Epithelial cell of proximal tubule (primary cell): ENCODE measurements at regions not wholly inside any gene's neighbourhood (a gene's known extent, or its start where the extent isn't known, plus 50 kb on each side); places are given as distances from the start of the nearest gene placed in this dataset.
"Not testable (repeated sequence)": the region's sequence is repeated elsewhere in the genome, so short reads cannot be mapped to it uniquely, and the experiment has no call there.

ENCODE experiments used
- DNase-seq: peaks from one replicate; pipeline ENCODE4 v3.0.0-alpha.2; 2011; ENCODE audit warnings: low read depth
- H3K4me3 ChIP-seq: 2 replicates; pipeline ENCODE4 v1.5.1; 2011; ENCODE audit warnings: low read depth, mild to moderate bottlenecking, low read length
- TF ChIP-seq, protein P1 (sequence below): conservative IDR thresholded peaks from 2 replicates; pipeline ENCODE4 v1.5.1; 2012; ENCODE audit warnings: low read depth, mild to moderate bottlenecking, low read length

DNA sequence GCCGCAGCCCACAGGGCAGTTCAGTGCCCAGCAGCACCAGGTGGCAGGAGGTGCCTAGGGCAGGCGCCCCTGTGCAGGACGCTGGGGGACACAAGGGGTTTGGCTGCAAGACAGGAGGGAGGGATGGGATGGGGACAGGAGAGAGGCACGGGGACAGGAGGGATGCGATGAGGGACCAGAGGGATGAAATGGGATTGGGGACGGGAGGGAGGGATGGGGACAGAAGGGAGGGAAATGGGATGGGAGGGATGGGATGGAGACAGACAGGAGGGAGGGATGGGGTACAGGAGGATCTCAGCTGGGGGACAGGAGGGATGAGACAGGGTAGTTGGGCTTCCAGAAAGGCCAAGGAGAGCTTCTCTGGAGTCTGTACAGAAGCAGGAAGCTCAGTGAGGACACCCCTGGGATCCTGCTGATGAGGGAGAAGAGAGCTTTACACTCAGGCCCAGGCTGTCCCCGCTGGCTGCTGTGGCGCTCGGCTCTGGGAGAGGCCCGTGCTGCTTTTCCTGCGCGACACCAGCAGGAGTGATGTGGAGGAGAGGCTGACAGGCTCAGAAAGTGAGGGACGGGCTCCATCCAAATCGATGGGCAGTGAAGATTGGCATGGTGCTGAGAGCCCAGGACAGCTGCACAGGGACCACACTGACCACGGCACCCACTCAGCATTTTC, 400.8 kb downstream of the SMOC2 start:
- TF ChIP-seq, protein P1, sequence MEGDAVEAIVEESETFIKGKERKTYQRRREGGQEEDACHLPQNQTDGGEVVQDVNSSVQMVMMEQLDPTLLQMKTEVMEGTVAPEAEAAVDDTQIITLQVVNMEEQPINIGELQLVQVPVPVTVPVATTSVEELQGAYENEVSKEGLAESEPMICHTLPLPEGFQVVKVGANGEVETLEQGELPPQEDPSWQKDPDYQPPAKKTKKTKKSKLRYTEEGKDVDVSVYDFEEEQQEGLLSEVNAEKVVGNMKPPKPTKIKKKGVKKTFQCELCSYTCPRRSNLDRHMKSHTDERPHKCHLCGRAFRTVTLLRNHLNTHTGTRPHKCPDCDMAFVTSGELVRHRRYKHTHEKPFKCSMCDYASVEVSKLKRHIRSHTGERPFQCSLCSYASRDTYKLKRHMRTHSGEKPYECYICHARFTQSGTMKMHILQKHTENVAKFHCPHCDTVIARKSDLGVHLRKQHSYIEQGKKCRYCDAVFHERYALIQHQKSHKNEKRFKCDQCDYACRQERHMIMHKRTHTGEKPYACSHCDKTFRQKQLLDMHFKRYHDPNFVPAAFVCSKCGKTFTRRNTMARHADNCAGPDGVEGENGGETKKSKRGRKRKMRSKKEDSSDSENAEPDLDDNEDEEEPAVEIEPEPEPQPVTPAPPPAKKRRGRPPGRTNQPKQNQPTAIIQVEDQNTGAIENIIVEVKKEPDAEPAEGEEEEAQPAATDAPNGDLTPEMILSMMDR: no peak
- no peak for DNase-seq
- H3K4me3 ChIP-seq: no peak overlapping the region

DNA sequence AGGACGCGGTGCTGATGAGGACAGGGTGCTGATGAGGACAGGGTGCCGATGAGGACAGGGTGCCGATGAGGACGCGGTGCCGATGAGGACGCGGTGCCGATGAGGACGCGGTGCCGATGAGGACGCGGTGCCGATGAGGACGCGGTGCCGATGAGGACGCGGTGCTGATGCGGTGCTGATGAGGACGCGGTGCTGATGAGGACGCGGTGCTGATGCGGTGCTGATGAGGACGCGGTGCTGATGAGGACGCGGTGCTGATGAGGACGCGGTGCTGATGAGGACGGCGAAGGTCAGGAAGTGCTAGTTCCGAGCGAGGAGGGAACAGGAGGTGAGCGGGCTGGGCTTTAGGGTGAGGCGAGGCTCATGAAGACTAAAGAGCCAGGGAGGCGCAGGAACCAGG, 399.9 kb downstream of the SMOC2 start:
- not testable (repeated sequence) for H3K4me3 ChIP-seq, DNase-seq

- H3K4me3 ChIP-seq: not testable (repeated sequence)
Observed at GRCh38 chr6:168840299-168840698, 399.3 kb downstream of the SMOC2 start.

GRCh38 chr6:168838037-168838399, 397.0 kb downstream of the SMOC2 start:
- TF ChIP-seq, protein P1: no peak

More at GRCh38 chr6:168840299-168840698, 399.3 kb downstream of the SMOC2 start:
- DNase-seq: not testable (repeated sequence)

DNA sequence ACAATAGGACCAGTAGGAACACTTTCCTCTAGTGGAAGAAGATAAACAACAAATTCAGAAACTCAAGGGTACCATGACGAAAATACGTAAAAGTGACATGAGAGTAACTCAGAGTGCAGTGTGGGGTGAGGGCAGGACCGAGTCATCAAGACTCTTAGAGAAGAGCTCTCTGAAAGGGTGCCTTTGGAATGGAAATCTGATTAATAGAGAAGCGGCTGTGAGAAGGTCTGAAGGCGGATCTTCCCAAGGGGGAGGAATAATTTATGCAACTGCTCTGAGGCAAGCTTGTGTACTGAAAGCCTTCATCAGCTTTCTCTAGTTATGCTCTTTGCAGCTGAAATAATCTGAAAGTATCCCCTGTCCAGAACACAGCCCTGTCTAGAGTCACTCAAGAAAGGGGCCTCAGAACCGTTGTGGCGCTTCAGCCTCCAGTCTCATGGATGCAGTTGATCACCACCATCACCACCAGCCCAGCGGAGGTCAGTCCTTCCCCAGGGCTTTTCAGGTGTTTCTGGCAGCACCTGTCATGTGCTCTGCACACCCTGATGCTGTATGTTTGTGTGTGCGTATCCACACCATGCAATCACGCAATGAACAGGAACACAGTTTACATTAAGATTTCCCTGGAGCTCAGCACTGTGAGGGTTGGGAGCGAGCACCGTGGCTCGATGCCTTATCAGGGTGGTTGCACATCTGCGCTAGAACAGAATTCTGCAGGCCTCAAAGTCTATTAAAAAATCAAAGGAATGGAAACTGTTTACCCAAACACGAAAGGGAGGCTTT, 396.5 kb downstream of the SMOC2 start:
- TF ChIP-seq, protein P1: no peak
- DNase-seq: no peak

More at GRCh38 chr6:168838037-168838399, 397.0 kb downstream of the SMOC2 start:
- DNase-seq: no peak
- H3K4me3 ChIP-seq: no peak overlapping the region

DNA sequence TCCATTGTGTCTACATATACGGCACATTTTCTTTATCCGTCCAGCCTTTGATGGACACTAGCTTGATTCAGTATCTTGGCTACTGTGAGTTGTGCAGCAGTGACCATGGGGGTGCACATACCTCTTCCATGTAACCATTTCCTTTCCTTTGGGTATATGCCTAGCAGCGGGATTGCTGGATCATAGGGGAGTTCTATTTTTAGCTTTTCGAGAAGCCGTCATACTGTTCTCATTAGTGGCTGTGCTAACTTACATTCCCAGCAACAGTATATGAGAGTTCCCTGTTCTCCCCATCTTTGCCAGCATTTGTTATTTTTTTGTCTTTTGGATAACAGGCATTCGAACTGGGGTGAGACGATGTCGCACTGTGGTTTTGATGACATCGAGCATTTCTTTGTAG, 395.0 kb downstream of the SMOC2 start:
- DNase-seq: no peak
- TF ChIP-seq, protein P1: no peak
- H3K4me3 ChIP-seq: no peak overlapping the region

More for the DNA sequence above, 396.5 kb downstream of the SMOC2 start:
- H3K4me3 ChIP-seq: no peak overlapping the region

GRCh38 chr6:168834801-168835200, 393.8 kb downstream of the SMOC2 start:
- TF ChIP-seq, protein P1: no peak
- H3K4me3 ChIP-seq: no peak overlapping the region
- DNase-seq: no peak
